HG03460 (cell line): ENCODE measurements at regions not wholly inside any gene's neighbourhood (a gene's known extent, or its start where the extent isn't known, plus 50 kb on each side); places are given as distances from the start of the nearest gene placed in this dataset.

Experiments used
- ATAC-seq: cut with Tn5 transposase; IDR thresholded peaks from one replicate; pipeline ENCODE4 v1.9.1; 2021; ENCODE audit not compliant: unreplicated experiment

DNA sequence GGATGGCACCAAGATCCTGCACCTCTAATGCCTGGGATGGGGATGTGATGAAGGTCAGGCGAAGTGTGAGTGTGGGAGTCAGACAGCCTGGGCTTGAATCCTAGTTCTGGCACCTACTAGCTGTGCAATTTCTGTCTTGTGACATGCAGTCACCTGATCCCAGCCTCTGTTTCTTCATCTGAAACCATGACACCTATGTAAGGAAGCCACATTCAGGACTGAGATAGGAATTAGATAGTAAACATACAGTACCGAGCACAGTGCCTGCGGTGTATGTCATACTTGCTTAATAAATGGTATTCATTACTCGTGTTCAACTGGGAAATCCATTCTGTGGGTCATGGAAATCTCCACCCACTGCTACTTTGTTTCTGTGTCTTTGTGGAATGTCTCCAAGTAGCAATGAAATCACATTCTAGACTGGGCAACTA is 140.6 kb upstream of the STC2 start:
- ATAC-seq: no peak

DNA sequence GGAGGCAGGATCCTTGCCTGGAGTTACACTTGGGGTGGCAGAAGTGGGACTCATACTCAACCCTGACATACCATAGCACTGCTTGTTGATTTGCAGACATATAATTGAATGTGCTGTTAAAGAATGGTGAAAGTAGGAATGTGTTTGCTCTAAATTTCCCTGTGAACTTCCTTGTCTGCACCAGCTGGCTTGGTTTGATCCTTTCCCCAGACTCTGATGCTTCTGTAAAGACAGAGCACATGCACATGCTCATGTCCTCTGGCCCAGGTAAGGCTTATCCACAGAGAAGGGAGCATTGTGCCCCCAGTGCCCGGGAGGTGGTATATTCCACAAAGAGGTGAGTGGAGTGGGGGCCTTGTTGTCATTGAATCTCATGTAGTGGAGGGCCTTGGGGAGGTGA is 138.0 kb upstream of the STC2 start:
- ATAC-seq: no peak

DNA sequence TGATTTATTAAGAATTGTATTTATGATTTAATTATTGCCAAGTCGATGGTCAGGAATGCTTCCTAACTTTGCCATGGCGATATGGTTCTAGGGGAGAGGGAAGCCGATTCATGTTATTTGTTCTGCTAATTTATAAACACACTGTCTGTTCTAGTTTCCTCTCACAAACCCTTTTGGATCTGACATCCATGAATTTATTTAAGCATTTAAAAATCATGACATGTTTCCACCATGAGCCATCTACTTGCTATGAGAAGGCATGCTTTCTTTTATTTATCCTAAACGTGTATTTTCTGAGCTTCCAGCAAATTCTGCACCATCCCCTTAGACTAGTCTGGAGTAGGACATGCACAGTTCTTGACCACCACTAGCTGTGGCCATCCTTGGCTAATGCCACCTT is 136.6 kb upstream of the STC2 start:
- ATAC-seq: no peak

DNA sequence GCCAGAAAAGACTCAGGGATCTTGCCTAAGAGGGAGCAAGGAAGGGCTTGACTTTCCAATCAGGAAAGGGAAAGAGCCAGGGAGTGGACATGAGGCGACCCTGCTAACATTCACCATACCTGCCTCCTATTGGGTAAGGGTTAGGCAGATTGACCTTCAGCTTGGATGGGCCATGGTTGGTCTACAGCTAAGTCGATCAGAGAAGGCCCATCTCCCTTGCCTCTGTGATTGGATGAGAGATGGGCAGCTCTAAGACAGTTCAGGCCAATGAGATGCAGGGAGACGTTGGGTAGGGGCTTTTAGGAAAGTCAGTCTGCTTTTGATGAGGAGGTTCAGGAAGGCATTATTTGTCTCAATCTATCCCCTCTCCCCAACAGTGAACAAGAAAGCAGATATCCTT is 135.0 kb upstream of the STC2 start:
- ATAC-seq: no peak

DNA sequence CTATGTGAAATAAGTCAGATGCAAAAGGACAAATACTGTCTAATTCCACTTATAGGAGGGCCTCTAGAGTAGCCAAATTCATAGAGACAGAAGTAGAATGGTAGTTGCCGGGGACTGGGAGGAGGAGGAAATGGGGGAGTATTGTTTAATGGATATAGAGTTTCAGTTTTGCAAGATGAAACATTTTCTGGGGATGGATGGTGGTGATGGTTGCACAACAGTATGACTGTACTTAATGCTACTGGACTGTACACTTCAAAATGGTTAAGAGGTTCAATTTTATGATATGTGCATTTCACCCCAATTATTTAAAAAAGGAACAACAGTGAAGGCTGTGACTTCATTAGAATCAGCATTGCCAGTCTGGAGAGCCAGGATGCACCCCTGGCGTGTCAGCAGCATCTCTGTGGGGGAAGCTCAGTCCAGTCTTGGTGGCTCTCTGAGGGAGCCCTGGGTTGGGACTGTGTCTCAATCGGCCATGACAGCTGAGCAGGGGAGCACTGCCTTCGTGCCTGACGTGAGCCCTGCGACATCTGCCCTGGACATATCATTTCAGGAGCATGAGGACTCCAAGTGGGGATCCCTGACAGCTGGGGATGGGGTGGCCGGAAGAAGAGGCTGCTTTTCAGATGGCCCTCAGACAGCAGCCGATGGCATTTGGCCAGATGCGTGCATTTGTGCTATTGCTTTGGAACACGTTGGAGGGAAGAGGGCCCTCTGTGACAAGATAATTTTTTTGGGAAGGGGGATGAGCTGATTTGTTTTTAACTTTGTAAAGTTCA is 130.8 kb upstream of the STC2 start:
- no peak for ATAC-seq

DNA sequence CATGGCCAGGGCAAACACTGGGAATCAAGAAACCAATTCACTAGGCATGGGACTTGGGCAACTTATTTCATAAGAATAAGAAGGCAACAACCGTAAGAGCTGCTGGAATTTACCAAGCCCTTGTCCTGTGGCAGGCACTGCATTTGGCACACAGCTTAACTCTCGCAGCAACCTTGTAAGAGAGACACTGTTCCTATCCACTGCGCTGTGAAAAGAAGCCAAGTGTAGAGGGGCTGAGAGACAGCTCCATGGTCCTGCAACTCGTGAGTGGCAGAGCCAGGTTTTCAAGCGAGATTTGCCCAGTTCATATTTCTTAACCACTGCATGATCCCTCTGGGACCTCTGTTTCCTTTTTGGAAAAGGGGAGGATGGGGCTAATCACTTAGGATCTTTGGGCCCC is 129.3 kb upstream of the STC2 start:
- no peak for ATAC-seq

DNA sequence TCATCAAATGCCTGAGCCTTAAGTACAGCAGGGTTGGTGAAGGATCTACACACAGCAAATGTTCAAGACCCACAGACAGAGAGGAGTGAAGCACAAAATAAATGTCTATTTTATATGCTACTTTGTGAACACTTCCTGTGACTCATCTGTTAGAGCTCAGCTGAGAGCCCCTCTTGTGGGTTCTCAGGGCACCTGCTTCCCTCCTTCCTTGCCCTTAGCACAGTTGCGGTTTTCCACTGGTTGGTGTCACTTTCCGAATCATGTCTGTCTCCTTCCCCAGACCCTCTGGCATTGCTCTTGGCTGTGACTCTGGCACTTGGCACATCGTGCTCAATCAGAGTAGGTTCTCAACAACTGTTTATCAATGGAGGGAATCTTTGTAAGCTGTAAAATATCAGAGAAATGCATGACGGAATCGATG is 128.5 kb upstream of the STC2 start:
- ATAC-seq: no peak

DNA sequence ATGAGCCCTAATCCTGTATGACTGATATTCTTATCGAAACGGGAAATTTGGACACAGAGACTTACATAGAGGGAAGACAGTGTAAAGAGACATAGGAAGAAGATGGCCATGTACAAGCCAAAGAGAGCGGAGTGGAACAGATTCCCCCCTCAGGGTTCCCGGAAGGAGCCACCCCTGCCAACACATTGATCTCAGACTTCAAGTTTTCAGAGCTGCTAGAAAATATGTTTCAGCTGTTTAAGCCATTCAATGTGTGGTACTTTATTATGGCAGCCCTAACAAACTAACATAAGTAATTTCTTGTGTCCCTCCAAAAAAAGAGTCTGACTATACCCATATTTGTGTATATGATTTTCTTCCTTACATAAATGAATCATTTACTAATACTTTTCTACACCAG is 128.0 kb upstream of the STC2 start:
- no peak for ATAC-seq

DNA sequence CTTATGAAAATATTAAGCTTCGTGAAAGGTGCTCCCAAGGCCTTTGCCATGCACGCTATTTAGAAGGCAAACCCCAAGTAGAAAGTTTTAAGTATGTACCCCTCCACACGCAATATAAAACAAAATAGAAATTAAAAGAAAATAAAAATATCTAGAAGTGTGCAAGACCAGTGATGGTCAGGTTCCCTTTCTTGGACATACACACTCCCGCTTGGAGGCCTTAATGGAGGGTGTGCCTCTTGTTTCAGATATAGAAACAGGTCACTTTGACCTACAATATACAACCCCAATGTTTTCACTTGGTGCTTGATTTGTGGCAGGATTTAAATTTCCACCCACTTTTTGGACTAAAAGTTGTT is 127.4 kb upstream of the STC2 start:
- no peak for ATAC-seq

DNA sequence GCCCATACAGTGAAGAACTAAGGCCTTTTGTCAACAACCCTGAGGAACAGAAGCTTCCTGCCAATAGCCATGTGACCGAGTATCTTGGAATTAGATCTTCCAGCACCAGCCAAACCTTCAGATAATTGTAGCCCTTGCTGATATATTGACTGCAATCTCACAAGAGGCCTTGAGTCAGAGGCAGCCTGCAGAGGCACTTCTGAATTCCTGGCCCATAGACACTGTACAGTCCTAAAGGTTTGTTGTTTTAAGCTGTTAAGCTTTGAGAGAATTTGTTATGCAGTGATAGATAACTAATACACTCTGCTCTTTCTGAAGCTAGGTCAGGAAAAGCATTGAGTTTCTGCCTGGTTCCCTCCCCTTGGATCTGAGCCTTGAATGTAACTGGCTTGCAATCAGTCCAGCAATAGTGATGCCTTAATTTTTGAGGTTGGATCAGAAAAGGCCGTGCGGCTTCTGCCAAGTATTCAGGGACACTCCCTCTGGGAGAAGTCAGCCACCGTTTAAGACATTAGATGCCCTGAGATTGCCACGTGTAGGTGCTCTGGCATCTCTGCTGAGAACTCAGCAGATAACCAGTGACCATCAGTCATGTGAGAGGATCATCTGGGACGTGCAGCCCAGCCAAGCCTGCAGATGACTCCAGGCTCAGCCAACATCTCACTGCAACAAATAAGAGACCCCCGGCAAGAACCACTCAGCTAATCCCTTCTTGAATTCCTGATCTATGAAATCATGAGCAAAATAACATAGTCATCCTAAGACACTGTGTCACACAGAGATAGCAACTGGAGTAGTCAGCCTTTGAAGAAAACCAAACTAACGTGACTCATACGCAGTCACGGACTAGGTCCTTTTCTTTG is 126.8 kb upstream of the STC2 start:
- no peak for ATAC-seq

DNA sequence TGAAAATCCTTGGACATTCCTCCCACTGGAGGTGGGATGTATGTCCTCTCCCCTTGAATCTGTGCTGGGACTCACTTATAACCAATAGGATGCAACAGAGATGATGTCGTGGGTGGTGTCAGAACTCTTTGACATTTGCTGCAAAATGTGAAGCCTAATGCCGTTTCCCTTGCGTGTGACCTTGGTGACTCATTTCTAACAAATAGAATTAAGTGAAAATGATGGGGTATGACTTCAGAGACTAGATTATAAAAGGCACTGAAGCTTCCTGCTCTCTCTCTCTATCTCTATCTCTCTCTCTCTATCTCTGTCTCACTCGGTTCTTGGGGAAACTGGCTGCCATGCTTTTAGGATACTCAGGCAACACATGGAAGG is 126.1 kb upstream of the STC2 start:
- no peak for ATAC-seq

DNA sequence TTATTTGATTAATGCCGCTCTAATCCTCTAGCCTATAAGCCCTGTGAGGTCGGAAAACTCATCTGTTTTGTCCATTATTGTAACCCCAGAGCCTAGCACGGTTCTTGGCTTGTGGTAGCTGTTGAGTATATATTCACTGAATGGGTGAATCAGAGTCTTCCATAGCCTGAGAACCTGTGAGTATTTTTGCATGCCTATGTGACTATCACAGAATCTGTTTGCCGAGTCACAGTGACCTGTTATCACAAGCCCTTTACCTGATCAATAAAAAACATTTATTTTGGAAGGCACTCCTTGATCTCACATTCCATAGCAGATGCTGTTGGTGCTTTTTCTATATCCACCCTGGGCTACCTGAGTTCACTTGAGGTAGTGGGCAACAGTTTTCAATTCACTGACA is 125.0 kb upstream of the STC2 start:
- no peak for ATAC-seq

DNA sequence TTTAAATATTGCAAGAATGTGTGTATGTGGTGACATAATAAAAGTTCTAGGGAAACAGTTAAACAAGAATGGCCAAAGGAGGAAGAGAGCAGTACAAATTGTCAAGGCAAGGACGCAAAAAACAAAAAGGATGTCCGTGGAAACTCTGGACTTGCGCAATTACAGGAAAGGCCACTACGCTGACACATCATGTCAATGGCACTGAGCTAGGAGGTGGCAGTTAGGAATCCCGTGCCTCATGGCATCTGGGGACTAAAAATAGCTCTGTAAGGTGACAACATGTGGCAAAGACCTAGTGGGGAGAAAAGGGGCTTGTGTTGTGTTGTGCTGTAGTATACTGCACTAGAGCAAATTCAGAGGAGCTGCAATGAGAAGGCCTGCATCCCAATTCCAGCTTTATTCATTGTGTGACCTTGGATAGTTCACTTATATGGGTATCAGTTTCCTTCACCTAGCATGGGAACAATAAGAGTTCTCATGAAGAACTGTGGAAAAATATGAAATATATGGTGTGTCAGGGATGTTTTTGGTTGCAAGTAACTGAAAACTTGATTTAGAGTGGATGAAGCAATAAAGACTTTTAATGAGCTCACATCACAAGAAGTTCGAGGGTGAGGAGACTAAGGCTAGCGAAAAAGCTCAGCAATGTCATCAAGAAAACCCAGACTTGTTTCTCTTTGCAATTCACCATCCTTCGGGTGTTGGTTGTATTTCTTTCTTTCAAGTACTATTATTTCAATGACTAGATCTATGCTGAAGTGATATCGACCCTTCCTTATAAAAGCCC is 124.1 kb upstream of the STC2 start:
- ATAC-seq: no peak

DNA sequence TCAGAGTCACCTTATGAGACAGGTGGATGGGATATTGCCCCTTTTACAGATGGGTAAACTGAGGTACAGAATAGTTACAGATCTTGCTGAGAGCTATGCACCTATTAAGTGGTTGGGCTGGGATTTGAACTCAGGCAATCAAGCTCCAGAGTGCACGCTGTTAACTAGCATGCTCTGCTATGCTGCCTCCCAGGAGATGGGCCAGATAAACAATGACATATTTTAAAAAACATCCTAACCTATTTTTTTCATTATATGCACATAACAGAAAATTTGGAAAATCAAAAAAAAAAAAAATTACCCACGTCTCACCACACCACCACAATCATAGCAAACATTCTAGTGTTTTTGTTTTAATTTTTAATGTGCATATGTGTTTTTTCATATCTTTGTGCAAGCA is 123.4 kb upstream of the STC2 start:
- ATAC-seq: no peak

DNA sequence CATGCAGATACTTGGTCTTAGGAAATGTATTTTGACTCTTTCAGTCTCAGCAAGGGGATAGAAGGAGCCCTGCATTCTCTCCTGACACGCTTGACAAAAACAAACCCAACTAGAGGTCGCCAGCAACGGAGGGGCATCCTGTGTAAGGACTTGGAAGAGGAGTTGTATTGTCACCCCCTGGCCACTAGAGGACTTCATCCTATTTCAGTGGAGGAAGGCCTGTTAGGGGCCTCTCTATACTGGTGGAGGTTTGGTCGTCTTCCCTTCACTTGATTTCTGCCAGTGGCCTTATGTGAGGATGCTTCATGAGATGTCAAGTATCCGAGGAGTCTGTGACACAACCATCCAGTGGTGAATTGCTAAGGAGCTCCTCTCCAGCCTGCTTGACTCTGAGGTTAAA is 122.8 kb upstream of the STC2 start:
- peak; percentile 70 for ATAC-seq

DNA sequence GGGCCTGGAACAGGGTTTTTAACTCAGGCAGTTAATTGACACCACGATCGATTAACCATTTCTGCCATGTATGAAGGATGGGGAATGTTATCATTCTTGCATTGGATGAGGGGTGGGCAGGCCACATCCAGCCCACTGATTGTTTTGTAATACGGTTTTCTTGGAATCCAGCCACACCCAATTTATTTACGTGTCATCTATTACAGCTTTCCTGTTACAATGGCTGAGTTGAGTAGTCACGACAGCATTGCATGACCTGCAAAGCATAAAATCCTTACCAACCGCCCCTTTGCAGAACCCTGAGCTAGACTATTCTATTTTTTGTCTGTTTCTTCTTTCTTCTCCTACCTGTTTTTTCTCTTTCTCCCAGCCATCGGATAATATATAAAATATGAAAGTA is 122.0 kb upstream of the STC2 start:
- no peak for ATAC-seq

DNA sequence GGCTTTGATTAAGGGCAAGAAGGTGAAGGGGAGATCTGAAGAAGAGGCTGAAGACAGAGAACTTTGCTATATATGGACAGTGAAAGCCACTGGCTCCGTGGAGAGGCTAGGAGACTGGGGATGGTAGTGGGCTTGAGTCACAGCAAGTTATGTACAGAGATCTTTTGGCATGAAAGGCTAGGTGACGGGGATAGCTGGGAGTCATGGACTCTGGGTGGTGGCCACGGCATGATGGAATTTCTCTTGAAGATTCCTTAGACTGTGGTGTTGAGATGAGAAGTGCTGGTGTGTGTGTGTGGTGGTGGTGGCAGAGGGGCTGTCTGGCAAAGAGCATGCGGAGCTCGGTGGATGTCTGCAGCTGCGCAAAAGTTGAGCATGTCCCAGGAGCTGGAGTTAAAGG is 120.6 kb upstream of the STC2 start:
- no peak for ATAC-seq

DNA sequence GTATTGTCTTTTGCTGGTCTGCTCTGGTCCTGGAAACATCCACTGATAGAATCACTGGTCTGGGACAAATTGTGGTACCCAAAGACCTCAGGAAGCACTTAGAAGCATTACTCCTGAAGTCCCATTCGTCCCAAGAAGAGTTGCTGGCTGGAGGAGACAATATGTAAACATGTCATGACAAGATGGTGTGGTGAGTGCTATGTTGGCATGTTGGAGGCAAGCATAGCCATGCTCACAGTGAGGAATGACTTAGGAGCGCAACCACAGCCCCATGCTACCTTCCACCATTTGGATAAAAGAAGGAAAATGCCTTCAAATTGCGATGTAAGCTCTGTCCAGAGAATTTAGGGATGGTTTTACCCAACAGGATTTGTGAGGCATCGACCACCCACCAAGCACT is 115.8 kb upstream of the STC2 start:
- no peak for ATAC-seq

DNA sequence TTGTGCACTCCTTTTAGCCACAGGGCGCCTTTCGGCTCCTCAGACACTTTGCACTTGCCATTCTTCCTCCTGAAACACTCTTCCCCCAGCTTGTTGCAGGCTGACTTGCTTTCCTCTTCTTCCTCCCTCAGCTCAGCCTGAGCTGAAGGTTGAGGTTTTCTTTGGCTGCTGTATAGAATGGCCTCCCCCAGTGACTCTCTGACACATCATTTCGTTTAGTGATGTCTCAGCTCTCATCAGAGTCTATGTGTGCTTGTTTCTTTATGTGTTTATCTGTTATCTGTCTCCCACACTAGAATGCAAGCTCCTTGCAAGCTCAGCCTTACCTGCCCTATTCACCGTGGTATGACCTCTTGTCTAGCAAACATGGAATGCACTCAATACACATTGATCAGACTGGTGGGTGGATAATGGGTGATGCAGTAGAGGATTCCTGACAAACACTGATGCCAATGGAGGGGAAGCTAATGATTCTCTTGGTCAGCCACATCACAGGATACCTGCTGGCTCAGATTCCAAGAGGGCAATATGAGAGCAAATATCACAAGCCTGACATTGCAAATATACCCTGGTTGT is 112.9 kb upstream of the STC2 start:
- no peak for ATAC-seq

DNA sequence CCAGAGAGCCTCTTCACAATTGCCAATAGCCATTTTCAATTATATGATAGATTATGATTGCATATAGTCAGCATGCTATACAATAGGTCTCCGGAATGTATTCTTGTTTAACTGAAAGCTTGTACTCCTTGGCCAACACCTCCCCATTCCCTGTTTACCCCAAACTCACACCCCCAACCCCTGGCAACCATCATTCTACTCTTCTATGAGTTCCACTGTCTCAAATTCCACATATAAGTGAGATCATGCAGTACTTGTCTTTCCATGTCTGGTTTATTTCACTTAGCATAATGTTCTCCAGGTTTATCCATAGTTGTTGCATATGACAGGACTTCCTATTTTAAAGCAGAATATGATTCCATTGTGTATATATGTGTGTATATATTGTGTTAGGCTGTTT is 110.7 kb upstream of the STC2 start:
- no peak for ATAC-seq

DNA sequence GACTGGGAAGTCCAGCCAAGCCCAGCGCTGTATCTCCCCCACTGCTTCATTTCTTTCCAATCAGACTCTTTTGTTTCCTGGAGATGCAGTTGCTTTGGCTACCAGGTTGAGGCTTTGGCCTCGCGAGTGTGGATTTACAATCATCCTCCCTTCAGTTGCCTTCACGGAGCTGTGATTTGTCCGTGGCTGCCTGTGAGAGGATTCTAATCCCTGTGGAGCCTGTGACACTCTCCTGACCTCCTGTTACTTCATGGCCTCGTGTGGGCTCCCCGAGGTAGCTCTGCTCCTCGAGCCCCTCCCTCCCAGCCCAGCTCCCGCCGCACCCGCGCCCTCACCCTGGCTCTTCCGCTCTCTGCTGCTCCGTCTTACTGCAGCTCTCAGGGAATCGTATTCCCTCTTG is 107.2 kb upstream of the STC2 start:
- ATAC-seq: no peak
